HG03460 (cell line): ENCODE measurements at regions not wholly inside any gene's neighbourhood (a gene's known extent, or its start where the extent isn't known, plus 50 kb on each side); places are given as distances from the start of the nearest gene placed in this dataset.
"Not testable (repeated sequence)": the region's sequence is repeated elsewhere in the genome, so short reads cannot be mapped to it uniquely, and the experiment has no call there.

ENCODE experiments used
- ATAC-seq: cut with Tn5 transposase; IDR thresholded peaks from one replicate; pipeline ENCODE4 v1.9.1; 2021; ENCODE audit not compliant: unreplicated experiment

GRCh38 chr16:22572331-22573224 is 61.9 kb downstream of the NPIPB5 start:
- ATAC-seq = not testable (repeated sequence)

DNA sequence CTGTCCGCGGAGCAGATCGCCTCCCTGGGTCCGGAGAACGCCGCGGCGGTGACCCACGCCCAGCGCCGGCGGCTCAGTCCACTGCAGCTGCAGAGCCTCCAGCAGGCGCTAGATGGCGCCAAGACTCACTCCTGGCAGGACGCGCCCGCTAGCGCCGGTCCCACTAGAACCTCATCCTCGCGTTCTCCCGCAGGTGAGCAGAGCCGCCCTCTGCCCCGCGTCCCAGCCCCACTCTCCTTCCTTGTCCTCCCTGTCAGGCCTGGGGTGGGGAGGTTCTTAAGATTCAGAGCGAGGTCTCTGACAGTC is 62.5 kb downstream of the NPIPB5 start:
- ATAC-seq = not testable (repeated sequence)

DNA sequence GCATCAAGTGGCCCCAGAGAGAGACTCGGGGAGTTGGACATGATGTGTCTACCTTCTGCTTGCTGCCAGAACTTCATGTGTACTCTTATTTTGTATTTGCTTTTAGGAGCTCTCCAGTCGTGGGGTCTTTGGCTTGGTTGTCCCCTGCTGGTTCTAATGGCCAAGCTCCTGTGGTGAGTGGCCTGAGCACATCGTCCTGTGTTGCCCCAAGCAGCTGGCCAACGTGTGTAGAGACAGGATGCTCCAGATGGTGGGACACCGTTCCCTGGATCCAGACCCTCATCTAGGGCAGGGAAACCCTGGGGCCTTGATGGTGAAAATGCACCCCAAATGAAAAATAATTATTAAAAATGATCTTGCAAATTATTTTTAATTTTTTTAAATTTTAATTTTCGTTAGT is 65.8 kb downstream of the NPIPB5 start:
- not testable (repeated sequence) for ATAC-seq

- not testable (repeated sequence) for ATAC-seq
These were observed 72.5 kb downstream of the NPIPB5 start for GRCh38 chr16:22583195-22583594.

- ATAC-seq = not testable (repeated sequence)
These were observed 73.8 kb downstream of the NPIPB5 start for GRCh38 chr16:22584459-22584858.

DNA sequence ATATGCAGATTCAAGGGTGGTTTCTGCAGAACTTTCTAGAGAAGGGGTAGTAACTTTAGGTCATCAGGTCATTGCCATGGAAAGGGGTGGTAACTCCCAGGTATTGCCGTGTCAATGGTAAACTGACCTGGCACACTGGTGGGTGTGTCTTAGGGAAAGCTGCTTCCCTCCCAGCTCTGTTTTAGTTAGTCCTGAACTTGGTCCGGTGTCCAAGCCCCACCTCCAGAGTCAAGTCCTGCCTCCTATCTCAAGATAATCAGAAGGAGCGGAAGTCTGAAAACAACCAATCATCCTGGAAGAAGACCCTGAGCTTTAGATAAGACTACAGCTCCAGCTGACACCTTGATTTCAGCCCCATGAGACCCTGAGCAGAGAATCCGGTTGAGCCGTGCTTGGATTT is 74.2 kb downstream of the NPIPB5 start:
- ATAC-seq = not testable (repeated sequence)

GRCh38 chr16:22585431-22585830 is 74.7 kb downstream of the NPIPB5 start:
- not testable (repeated sequence) for ATAC-seq

DNA sequence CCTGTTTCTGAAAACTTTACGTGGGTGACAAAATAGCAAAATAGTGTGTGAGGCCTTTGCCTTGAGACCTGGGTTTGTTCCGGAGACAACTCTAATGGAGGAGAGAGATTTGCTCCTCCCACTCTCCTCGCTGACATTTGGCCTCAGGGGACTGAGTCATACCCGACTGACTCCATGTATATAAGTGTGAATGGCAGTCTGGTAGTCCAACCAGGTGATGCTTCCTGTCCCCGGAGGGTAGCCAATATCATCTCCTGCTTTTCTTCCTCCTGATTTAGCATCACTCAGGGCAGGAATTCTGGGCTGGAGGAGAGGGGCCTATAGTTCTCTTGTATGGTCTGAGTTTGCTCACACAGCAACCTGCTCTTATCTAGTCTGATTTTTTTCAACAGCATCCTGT is 76.0 kb downstream of the NPIPB5 start:
- ATAC-seq = not testable (repeated sequence)

DNA sequence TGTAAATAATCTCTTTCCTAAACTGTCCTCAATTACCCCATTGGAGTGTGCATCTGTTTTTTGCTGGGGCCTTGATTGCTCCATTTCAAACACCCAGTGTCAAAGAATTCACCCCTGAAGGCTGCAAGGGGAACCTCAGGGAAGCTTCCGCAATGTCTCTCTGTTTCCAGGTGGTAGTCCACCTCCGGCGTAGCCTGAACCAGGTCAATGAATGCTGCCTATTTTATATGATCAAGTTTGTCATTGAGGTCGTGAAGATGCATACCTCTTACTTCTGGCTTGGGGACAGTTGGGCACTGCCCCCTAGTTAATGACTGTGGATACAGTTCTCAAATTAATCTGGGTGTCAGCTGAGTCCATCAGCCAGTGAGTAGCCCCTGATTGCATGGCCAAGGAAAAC is 79.1 kb downstream of the NPIPB5 start:
- not testable (repeated sequence) for ATAC-seq

DNA sequence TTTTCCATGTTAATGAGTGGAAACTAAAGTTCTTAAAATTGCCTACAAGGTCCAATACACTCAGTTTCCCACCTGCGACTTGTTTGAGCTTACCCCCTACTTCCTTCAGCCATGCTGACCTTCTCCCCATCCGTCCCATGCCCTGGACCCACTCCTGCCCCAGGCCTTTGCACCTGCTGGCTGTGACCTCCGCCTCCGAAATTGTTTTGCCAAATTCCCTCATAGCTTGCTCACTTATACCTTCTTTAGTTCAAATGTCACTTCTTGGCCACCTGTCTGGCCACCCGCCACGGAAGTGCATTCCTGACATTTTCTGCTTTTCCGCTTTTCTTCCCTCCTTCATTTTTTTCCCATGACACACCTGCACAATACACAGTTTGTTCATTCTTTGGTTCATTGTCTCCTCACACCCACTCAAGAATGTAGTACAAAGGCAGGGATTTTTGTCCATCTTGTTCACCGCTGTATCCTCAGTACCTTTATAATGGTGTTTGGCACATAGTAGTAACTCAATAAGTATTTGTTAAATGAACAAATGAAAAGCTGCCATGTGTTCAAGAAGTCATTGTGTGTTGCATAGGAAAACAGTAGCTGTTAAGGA is 85.9 kb downstream of the NPIPB5 start:
- not testable (repeated sequence) for ATAC-seq

- not testable (repeated sequence) for ATAC-seq
These were observed 93.1 kb downstream of the NPIPB5 start for GRCh38 chr16:22603744-22604143.

- peak; percentile 69 for ATAC-seq
These were observed 95.9 kb downstream of the NPIPB5 start for GRCh38 chr16:22606619-22607018.

DNA sequence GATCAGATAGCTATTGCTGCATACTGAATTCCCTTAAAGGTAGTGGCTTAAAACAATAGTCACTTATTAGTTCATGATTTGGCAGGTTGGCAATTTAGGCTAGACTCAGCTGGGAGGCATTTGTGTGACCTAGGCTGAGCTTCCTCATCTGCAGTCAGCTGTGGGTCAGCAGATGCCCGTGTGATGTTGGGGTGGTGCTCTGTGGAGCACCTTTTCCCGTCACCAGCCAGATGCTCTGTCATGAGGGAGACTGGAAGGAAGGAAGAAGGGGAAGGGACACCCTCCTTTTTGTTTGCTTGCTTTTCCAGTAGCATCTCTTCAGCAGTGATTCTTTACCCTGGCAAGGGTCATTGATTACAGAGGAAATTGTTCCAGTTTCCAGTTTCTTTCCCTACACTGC is 99.1 kb downstream of the NPIPB5 start:
- ATAC-seq = not testable (repeated sequence)

- not testable (repeated sequence) for ATAC-seq
These were observed 100.4 kb downstream of the NPIPB5 start for GRCh38 chr16:22611128-22611527.

- ATAC-seq = no peak
These were observed 103.7 kb downstream of the NPIPB5 start for GRCh38 chr16:22614271-22614947.

DNA sequence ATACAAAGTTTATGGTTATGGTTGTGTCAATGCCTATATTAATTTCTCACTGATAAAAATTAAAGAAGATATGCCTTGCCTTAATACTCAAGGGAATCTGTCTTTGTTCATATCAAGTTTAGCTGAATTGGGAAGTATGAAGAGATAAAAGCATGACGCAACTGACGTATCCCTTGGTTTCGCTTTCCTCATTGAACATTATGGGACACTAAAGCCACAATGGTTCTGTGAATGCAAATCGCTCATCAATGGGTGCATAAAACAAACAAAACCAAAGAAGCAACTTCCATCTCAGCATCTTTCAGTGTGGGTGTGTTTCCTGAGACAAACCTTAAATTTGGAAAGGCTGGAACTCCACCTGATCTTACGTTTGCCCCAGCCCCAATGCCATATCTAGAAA is 108.2 kb downstream of the NPIPB5 start:
- no peak for ATAC-seq

GRCh38 chr16:22621586-22622155 is 111.0 kb downstream of the NPIPB5 start:
- ATAC-seq = no peak

DNA sequence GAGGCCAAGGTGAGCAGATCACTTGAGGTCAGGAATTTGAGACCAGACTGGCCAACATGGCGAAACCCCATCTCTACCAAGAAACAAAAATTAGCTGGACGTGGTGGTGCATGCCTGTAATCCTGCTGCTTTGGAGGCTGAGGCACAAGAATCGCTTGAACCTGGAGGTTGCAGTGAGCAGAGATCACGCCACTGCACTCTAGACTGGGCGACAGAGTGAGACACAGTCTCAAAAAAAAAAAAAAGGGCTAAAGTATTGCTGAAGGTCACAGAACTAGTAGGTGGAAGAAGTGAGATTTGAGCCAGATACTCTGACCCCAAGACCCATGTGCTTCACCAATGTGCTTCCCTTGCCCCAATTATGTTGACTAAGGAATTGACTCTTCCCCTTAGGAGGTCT is 112.0 kb downstream of the NPIPB5 start:
- no peak for ATAC-seq

DNA sequence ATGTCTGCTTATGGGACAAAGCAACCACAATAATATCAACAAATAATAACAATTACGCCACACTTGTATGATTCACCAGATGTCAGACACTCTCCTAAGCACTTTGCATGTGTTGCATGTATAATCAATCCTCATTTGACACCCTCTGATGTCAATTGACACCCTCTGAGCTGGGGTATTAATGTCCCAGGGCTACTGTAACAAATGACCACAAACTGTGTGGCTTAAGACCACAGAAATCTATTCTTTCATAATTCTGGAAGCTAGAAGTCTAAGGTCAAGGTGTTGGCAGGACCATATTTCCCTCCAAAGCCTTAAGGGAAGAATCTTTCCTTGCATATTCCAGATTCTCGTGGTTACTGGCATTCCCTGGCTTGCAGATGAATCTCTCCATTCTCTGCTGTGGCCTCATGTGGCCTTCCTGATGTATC is 112.7 kb downstream of the NPIPB5 start:
- no peak for ATAC-seq

- no peak for ATAC-seq
These were observed 113.5 kb downstream of the NPIPB5 start for GRCh38 chr16:22624038-22624799.
